ENCODE measurements at regions not wholly inside any gene's neighbourhood (a gene's known extent, or its start where the extent isn't known, plus 50 kb on each side); places are given as distances from the start of the nearest gene placed in this dataset.

- Mint-ChIP-seq H3K36me3 (ENCODE audit: insufficient read depth in 1 of 3, low read depth in 3 of 3) (peaks cover 3 to 16% (median 4%) of the 10 kb centered on the region in 3 experiments; a peak in 6 of 7 replicates), H3K27ac (no peak overlapping the region), H3K4me3 (no peak overlapping the region), H3K4me1 (peaks cover 13 to 23% of the 10 kb centered on the region in 2 experiments), H3K9me3 (peaks cover 15% of the 10 kb centered on the region in 2 experiments), H3K27me3 (ENCODE audit: low read depth) (peaks cover 28% of the 10 kb centered on the region)
- no peak overlapping the region for H4K8ac ChIP-seq (replicated peaks; ENCODE audit: insufficient read length, low read depth, low read length)
- H3K79me2 ChIP-seq (ENCODE audit: insufficient read depth, low read length): no peaks in the 10 kb centered on the region
- no peaks in the 10 kb centered on the region for H3K27me3 ChIP-seq (ENCODE audit: insufficient read depth, low read length)
- no peaks in the 10 kb centered on the region for H3K79me1 ChIP-seq (ENCODE audit: insufficient read depth, low read depth, low read length, poor library complexity, severe bottlenecking)
- no peak overlapping the region for H3K4ac ChIP-seq (ENCODE audit: low read depth, low read length)
- H3K4me2 ChIP-seq (ENCODE audit: insufficient read depth, insufficient read length, low read length): no peak overlapping the region
- no peak overlapping the region for H4K91ac ChIP-seq (ENCODE audit: insufficient read length, low read depth, low read length)
- no peaks in the 10 kb centered on the region for H3K4me1 ChIP-seq (ENCODE audit: insufficient read depth, low read length)
- no peak overlapping the region for H3K27ac ChIP-seq (ENCODE audit: insufficient read length, low read depth, low read length)
- H3K23ac ChIP-seq (ENCODE audit: insufficient read length, low read depth, low read length): no peak overlapping the region
- no peak for DNase-seq
- H2BK5ac ChIP-seq (ENCODE audit: insufficient read length, low read length): no peak overlapping the region
- no peak overlapping the region for H2BK120ac ChIP-seq (ENCODE audit: low read depth, low read length, poor library complexity, severe bottlenecking)
- H3K18ac ChIP-seq (ENCODE audit: insufficient read length, low read depth, low read length): no peak overlapping the region
- no peak overlapping the region for H2BK12ac ChIP-seq (ENCODE audit: insufficient read length, low read depth, low read length)
- no peak overlapping the region for H2AK5ac ChIP-seq (ENCODE audit: insufficient read length, low read length)
- TF ChIP-seq CTCF (conservative IDR thresholded peaks at IDR 0.05): no peak
- WGBS (ENCODE audit: extremely low coverage, insufficient read length, low lambda C conversion rate): no CpG with 5 or more reads among the region's 10 CpGs
- no peak overlapping the region for H2BK20ac ChIP-seq (ENCODE audit: low read depth, low read length, poor library complexity, severe bottlenecking)
- no peak overlapping the region for H2AFZ ChIP-seq (ENCODE audit: low read length)
- H3K56ac ChIP-seq (ENCODE audit: insufficient read length, low read depth, low read length): no peak overlapping the region
- no peak overlapping the region for H3K9ac ChIP-seq (ENCODE audit: extremely low read depth, insufficient read length, low read length)
- H3T11ph ChIP-seq (ENCODE audit: low read length): no peak overlapping the region
- H4K5ac ChIP-seq (ENCODE audit: insufficient read length, low read depth, low read length): no peak overlapping the region
- no peaks in the 10 kb centered on the region for H3K23me2 ChIP-seq (ENCODE audit: insufficient read length, low read depth, low read length, poor library complexity, severe bottlenecking)
- no peak overlapping the region for H2BK15ac ChIP-seq (ENCODE audit: low read depth, low read length)
- H3K14ac ChIP-seq (ENCODE audit: insufficient read depth, low read length): no peak overlapping the region
- H3K9me3 ChIP-seq (ENCODE audit: control insufficient read depth, low read depth, low read length): no peaks in the 10 kb centered on the region
- no peaks in the 10 kb centered on the region for H4K20me1 ChIP-seq (ENCODE audit: control insufficient read depth, insufficient read depth, insufficient read length)
These were observed 372.1 kb downstream of the MN1 start for GRCh38 chr22:27429476-27429875.
